ENCODE measurements at regions not wholly inside any gene's neighbourhood (a gene's known extent, or its start where the extent isn't known, plus 50 kb on each side); places are given as distances from the start of the nearest gene placed in this dataset.

DNA sequence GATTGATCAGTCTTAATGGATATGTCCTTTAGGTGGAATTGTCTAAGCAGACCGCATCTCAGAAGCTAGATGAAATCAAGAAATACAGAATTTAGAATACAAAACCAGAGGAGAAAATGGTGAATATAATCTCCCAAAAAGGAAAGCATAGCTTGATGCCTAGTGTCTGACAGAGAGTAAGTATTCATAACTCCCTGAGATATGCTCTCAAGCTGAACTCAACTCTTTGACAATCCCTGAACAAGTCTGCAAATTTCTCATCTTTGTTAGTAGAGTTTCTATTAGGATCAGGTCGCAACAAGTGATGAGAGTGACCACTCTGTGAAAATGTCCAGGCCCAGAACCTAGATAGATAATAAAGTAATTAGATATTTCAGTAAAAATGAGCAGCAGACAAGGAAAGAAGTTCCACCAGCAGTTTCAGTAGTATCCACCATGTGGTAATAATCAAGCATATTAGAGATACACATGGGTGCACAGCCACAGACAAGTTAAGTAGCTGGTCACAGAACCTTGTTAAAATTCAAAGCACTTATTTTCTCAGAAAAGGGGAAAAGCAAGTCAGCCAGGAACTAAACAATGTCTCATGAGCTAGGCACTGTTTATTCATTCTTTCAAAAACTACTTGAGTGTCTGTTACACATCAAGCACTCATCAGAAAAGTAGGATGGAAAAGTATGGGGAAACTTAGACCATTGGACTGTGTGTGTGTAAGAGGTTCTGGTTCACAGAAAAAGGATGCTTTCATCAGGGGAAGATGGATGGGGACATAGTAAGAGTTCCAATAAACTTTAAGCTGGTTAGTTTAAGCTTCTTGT, 481.5 kb upstream of the TUSC1 start:
- TF ChIP-seq ESRRG (CRISPR knock-in tag; IDR thresholded peaks at IDR 0.05) (no peak), RARB (CRISPR knock-in tag; IDR thresholded peaks at IDR 0.05) (no peak), ARNTL (CRISPR knock-in tag; IDR thresholded peaks at IDR 0.05; ENCODE audit: borderline replicate concordance, low read depth) (no peak), ZFP3 (CRISPR knock-in tag; IDR thresholded peaks at IDR 0.05) (no peak), ZFP30 (CRISPR knock-in tag; IDR thresholded peaks at IDR 0.05) (no peak), GLIS3 (CRISPR knock-in tag; IDR thresholded peaks at IDR 0.05) (no peak), ZNF70 (CRISPR knock-in tag; IDR thresholded peaks at IDR 0.05) (no peak), ZNF565 (CRISPR knock-in tag; conservative IDR thresholded peaks at IDR 0.05; ENCODE audit: low read depth) (no peak)
- TF ChIP-seq, protein P1, sequence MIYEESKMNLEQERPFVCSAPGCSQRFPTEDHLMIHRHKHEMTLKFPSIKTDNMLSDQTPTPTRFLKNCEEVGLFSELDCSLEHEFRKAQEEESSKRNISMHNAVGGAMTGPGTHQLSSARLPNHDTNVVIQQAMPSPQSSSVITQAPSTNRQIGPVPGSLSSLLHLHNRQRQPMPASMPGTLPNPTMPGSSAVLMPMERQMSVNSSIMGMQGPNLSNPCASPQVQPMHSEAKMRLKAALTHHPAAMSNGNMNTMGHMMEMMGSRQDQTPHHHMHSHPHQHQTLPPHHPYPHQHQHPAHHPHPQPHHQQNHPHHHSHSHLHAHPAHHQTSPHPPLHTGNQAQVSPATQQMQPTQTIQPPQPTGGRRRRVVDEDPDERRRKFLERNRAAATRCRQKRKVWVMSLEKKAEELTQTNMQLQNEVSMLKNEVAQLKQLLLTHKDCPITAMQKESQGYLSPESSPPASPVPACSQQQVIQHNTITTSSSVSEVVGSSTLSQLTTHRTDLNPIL (CRISPR knock-in tag; IDR thresholded peaks at IDR 0.05; ENCODE audit: low read depth): no peak

All from SK-N-SH treated with all-trans-retinoic acid at 6 μM for 48 hours (cell line).